Neural cell (in vitro differentiated cells): ENCODE measurements at regions not wholly inside any gene's neighbourhood (a gene's known extent, or its start where the extent isn't known, plus 50 kb on each side); places are given as distances from the start of the nearest gene placed in this dataset.

ENCODE experiments used
- H2AFZ ChIP-seq: fragments of 200-600, 300-800 bp; sonication (generic), shearing (Covaris generic); 2 replicates; pipeline ENCODE4 v1.6.0; 2014; ENCODE audit warnings: low read depth, mild to moderate bottlenecking, antibody characterized with exemption, low read length, moderate library complexity
- H3F3A ChIP-seq: fragments of 200-600 bp; shearing (Covaris generic); 2 replicates; pipeline ENCODE4 v1.6.1; 2016; ENCODE audit warnings: mild to moderate bottlenecking, moderate library complexity, mixed read lengths, antibody characterized with exemption, low read length; ENCODE audit not compliant: insufficient read depth, poor library complexity, severe bottlenecking
- H3K27ac ChIP-seq: fragments of 200-600, 300-800 bp; sonication (generic), shearing (Covaris generic); 2 replicates; pipeline ENCODE4 v1.5.1; 2014; ENCODE audit warnings: mild to moderate bottlenecking, low read length, moderate library complexity
- H3K27me3 ChIP-seq: fragments of 300-800, 200-600 bp; sonication (generic), shearing (Covaris generic); 2 replicates; pipeline ENCODE4 v1.6.0; 2014; ENCODE audit warnings: mild to moderate bottlenecking, low read depth, low read length, moderate library complexity; ENCODE audit not compliant: insufficient read depth
- H3K36me3 ChIP-seq: fragments of 300-800, 200-600 bp; sonication (generic), shearing (Covaris generic); 2 replicates; pipeline ENCODE4 v1.5.1; 2014; ENCODE audit warnings: mild to moderate bottlenecking, antibody characterized with exemption, low read length, moderate library complexity; ENCODE audit not compliant: insufficient read depth
- H3K4me2 ChIP-seq: fragments of 300-800, 200-600 bp; sonication (generic), shearing (Covaris generic); 2 replicates; pipeline ENCODE4 v1.6.0; 2014; ENCODE audit warnings: mild to moderate bottlenecking, low read length
- H3K4me3 ChIP-seq: fragments of 300-800, 200-600 bp; sonication (generic), shearing (Covaris generic); 2 replicates; pipeline ENCODE4 v1.5.1; 2014; ENCODE audit warnings: mild to moderate bottlenecking, low read length, moderate library complexity
- H3K79me2 ChIP-seq: fragments of 200-600 bp; shearing (Covaris generic); replicated peaks from 2 replicates; pipeline ENCODE4 v1.6.0; 2014; ENCODE audit warnings: mild to moderate bottlenecking, low read length, moderate library complexity; ENCODE audit not compliant: insufficient read depth
- H3K9ac ChIP-seq: fragments of 300-800, 200-600 bp; sonication (generic), shearing (Covaris generic); 2 replicates; pipeline ENCODE4 v1.6.1; 2016; ENCODE audit warnings: mild to moderate bottlenecking, low read length, mixed read lengths
- H3K9me2 ChIP-seq: fragments of 200-600 bp; shearing (Covaris generic); 2 replicates; pipeline ENCODE4 v1.6.1; 2016; ENCODE audit warnings: mild to moderate bottlenecking, low read length, mixed read lengths; ENCODE audit not compliant: insufficient read depth
- H3K9me3 ChIP-seq: fragments of 200-600, 300-800 bp; sonication (generic), shearing (Covaris generic); 2 replicates; pipeline ENCODE4 v1.6.1; 2016; ENCODE audit warnings: mild to moderate bottlenecking, mixed run types, low read length, moderate library complexity, mixed read lengths
- H4K20me1 ChIP-seq: fragments of 200-600 bp; shearing (Covaris generic); 2 replicates; pipeline ENCODE4 v1.6.1; 2016; ENCODE audit warnings: mild to moderate bottlenecking, mixed run types; ENCODE audit not compliant: insufficient read depth
- CTCF ChIP-seq: fragments of 450-650 bp; IDR thresholded peaks from 2 replicates; pipeline ENCODE4 v1.5.1; 2014; ENCODE audit warnings: antibody characterized with exemption, mild to moderate bottlenecking, moderate library complexity; ENCODE audit not compliant: poor library complexity, severe bottlenecking
- EP300 ChIP-seq: fragments of 450-650 bp; conservative IDR thresholded peaks from 2 replicates; pipeline ENCODE4 v1.6.1; 2014; ENCODE audit warnings: antibody characterized with exemption, mild to moderate bottlenecking, moderate library complexity; ENCODE audit not compliant: poor library complexity, severe bottlenecking
- EZH2 ChIP-seq: fragments of 200-600, 300-800 bp; shearing (Covaris generic), sonication (generic); IDR thresholded peaks from 2 replicates; pipeline ENCODE4 v1.6.1; 2014; ENCODE audit warnings: antibody characterized with exemption, low read length, borderline replicate concordance, mild to moderate bottlenecking; ENCODE audit not compliant: insufficient read depth, poor library complexity, severe bottlenecking
- MXI1 ChIP-seq: fragments of 450-650 bp; conservative IDR thresholded peaks from 2 replicates; pipeline ENCODE4 v1.6.1; 2014; ENCODE audit warnings: antibody characterized with exemption, mild to moderate bottlenecking; ENCODE audit not compliant: poor library complexity, severe bottlenecking
- POLR2AphosphoS5 ChIP-seq: IDR thresholded peaks from 2 replicates; pipeline ENCODE4 v1.6.1; 2012
- RAD21 ChIP-seq: fragments of 450-650 bp; conservative IDR thresholded peaks from 2 replicates; pipeline ENCODE4 v1.6.1; 2014; ENCODE audit warnings: antibody characterized with exemption, mild to moderate bottlenecking, moderate library complexity
- REST ChIP-seq: IDR thresholded peaks from 2 replicates; pipeline ENCODE4 v1.6.1; 2012; ENCODE audit warnings: borderline replicate concordance
- SMC3 ChIP-seq: fragments of 450-650 bp; conservative IDR thresholded peaks from 2 replicates; pipeline ENCODE4 v1.6.1; 2014; ENCODE audit warnings: antibody characterized with exemption, mild to moderate bottlenecking, moderate library complexity; ENCODE audit not compliant: poor library complexity
- TAF1 ChIP-seq: IDR thresholded peaks from 2 replicates; pipeline ENCODE4 v1.6.1; 2012; ENCODE audit warnings: low read depth

- H3K9ac ChIP-seq, result no peak overlapping the region
- H3K4me3 ChIP-seq, result no peak overlapping the region
- H3K27ac ChIP-seq, result no peak overlapping the region
- no peak overlapping the region for H2AFZ ChIP-seq
- no peaks in the 10 kb centered on the region for H3K9me3 ChIP-seq
- H3K36me3 ChIP-seq, result no peaks in the 10 kb centered on the region
- H3F3A ChIP-seq, result no peaks in the 10 kb centered on the region
- H4K20me1 ChIP-seq, result no peaks in the 10 kb centered on the region
- H3K27me3 ChIP-seq, result no peaks in the 10 kb centered on the region
- no peaks in the 10 kb centered on the region for H3K9me2 ChIP-seq
- no peaks in the 10 kb centered on the region for H3K79me2 ChIP-seq
- TF ChIP-seq SMC3 (no peak), TAF1 (no peak), MXI1 (no peak), REST (no peak), CTCF (no peak), EP300 (no peak), RAD21 (no peak), EZH2 (no peak), POLR2AphosphoS5 (no peak)
- no peak overlapping the region for H3K4me2 ChIP-seq
Measured at GRCh38 chr2:57536535-57537231, 509.9 kb upstream of the VRK2 start.

- no peak overlapping the region for H2AFZ ChIP-seq
- no peaks in the 10 kb centered on the region for H3K9me3 ChIP-seq
- H3K27ac ChIP-seq, result no peak overlapping the region
- no peak overlapping the region for H3K4me3 ChIP-seq
- no peaks in the 10 kb centered on the region for H3K27me3 ChIP-seq
- H3K79me2 ChIP-seq, result no peaks in the 10 kb centered on the region
- H3K36me3 ChIP-seq, result no peaks in the 10 kb centered on the region
- H3K9me2 ChIP-seq, result no peaks in the 10 kb centered on the region
- no peak for TF ChIP-seq TAF1
- no peak for TF ChIP-seq EZH2
- no peak for TF ChIP-seq CTCF
- no peak for TF ChIP-seq RAD21
- TF ChIP-seq MXI1, result no peak
- no peak for TF ChIP-seq SMC3
- TF ChIP-seq EP300, result no peak
- no peak for TF ChIP-seq POLR2AphosphoS5
- no peak for TF ChIP-seq REST
- H3F3A ChIP-seq, result no peaks in the 10 kb centered on the region
- H3K4me2 ChIP-seq, result no peak overlapping the region
- H3K9ac ChIP-seq, result no peak overlapping the region
- no peaks in the 10 kb centered on the region for H4K20me1 ChIP-seq
Measured at GRCh38 chr2:57539761-57540160, 506.8 kb upstream of the VRK2 start.
